ENCODE measurements at regions not wholly inside any gene's neighbourhood (a gene's known extent, or its start where the extent isn't known, plus 50 kb on each side); places are given as distances from the start of the nearest gene placed in this dataset.

DNA sequence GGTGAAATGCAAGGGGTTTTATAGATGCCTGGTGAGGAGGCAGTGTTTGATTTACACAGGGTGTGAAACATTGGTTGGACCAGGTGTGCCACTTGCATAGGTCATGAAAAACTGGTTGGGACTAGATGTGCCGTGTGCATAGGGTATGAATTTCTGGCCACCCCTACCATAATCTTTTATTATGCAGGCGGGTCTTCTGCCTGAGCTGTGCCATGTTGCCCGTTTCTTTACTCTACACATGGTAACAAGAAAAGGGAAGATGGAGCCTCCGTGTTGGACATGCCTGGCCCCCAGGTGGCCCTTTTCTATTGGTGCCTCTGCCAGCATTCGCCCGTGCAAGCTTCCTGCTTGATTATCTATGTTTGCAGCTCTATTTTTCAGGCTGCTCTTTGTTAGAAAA lies 805.4 kb downstream of the TRIB2 start:
- TF ChIP-seq EGR1 (IDR thresholded peaks at IDR 0.05): no peak
- TF ChIP-seq, protein P1, sequence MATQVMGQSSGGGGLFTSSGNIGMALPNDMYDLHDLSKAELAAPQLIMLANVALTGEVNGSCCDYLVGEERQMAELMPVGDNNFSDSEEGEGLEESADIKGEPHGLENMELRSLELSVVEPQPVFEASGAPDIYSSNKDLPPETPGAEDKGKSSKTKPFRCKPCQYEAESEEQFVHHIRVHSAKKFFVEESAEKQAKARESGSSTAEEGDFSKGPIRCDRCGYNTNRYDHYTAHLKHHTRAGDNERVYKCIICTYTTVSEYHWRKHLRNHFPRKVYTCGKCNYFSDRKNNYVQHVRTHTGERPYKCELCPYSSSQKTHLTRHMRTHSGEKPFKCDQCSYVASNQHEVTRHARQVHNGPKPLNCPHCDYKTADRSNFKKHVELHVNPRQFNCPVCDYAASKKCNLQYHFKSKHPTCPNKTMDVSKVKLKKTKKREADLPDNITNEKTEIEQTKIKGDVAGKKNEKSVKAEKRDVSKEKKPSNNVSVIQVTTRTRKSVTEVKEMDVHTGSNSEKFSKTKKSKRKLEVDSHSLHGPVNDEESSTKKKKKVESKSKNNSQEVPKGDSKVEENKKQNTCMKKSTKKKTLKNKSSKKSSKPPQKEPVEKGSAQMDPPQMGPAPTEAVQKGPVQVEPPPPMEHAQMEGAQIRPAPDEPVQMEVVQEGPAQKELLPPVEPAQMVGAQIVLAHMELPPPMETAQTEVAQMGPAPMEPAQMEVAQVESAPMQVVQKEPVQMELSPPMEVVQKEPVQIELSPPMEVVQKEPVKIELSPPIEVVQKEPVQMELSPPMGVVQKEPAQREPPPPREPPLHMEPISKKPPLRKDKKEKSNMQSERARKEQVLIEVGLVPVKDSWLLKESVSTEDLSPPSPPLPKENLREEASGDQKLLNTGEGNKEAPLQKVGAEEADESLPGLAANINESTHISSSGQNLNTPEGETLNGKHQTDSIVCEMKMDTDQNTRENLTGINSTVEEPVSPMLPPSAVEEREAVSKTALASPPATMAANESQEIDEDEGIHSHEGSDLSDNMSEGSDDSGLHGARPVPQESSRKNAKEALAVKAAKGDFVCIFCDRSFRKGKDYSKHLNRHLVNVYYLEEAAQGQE (IDR thresholded peaks at IDR 0.05; ENCODE audit: low read depth): no peak
- TF ChIP-seq TEAD4 (IDR thresholded peaks at IDR 0.05): no peak
- no peak for TF ChIP-seq RAD21 (IDR thresholded peaks at IDR 0.05; ENCODE audit: low read depth)
- TF ChIP-seq TCF12 (IDR thresholded peaks at IDR 0.05; ENCODE audit: low read depth): no peak
- TF ChIP-seq, protein P2, sequence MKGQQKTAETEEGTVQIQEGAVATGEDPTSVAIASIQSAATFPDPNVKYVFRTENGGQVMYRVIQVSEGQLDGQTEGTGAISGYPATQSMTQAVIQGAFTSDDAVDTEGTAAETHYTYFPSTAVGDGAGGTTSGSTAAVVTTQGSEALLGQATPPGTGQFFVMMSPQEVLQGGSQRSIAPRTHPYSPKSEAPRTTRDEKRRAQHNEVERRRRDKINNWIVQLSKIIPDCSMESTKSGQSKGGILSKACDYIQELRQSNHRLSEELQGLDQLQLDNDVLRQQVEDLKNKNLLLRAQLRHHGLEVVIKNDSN (IDR thresholded peaks at IDR 0.05): no peak
- no peak for TF ChIP-seq TAF1 (IDR thresholded peaks at IDR 0.05; ENCODE audit: low read depth)
- TF ChIP-seq CEBPB (IDR thresholded peaks at IDR 0.05): no peak
- no peak for TF ChIP-seq FOXM1 (IDR thresholded peaks at IDR 0.05; ENCODE audit: borderline replicate concordance, low read depth)
- no peak for TF ChIP-seq ZBTB7A (IDR thresholded peaks at IDR 0.05; ENCODE audit: low read depth)
- no peak for TF ChIP-seq CREB1 (IDR thresholded peaks at IDR 0.05; ENCODE audit: low read depth)
- TF ChIP-seq EP300 (IDR thresholded peaks at IDR 0.05; ENCODE audit: borderline replicate concordance): no peak
- no peak for TF ChIP-seq YY1 (IDR thresholded peaks at IDR 0.05; ENCODE audit: low read depth)
- no peak for TF ChIP-seq NFIC (IDR thresholded peaks at IDR 0.05)

DNA sequence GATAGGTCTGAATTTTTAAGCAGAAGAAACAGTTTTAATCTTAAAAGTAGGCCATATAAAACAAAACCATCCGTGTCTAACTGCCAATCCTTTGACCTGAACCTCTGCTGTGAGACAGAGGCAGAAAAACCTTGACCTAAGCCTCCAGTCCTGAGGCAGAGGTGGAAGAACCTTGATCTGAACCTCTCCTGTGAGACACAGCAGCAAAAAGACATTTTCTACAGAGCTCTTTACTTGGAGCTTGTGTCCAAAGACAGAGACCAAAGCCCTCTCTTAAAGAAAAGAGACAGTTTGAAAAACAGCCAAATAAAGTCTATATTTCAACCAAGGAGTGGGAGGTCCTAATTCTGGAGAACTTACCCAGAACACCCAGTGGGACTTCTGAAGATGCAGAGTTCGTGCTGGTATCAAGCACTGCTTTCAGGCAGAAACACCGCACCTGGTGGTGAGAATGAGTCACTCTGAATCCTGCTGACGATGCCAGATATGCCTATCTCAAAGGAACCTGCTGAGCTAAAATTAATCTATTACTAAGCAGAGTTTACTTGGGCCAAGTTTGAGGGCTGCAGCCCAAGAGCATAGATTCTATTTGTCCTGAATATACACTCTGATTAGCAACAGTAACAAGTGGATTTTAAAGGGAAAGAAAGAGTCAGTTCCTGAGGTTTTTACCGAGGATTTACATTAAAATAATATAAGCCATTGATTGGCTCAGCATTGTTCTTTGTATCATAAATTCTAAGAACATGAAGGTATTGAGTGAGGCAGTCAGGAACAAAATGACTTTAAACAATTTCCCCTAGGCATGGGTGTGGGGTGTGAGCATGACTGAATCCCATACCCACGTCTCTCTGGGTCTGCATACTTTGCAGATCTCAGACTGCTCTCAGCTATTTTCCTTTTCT lies 806.4 kb downstream of the TRIB2 start:
- TF ChIP-seq, protein P2 (IDR thresholded peaks at IDR 0.05): no peak
- TF ChIP-seq RAD21 (IDR thresholded peaks at IDR 0.05; ENCODE audit: low read depth) (no peak), YY1 (IDR thresholded peaks at IDR 0.05; ENCODE audit: low read depth) (no peak), CREB1 (IDR thresholded peaks at IDR 0.05; ENCODE audit: low read depth) (no peak), FOXM1 (IDR thresholded peaks at IDR 0.05; ENCODE audit: borderline replicate concordance, low read depth) (no peak), ZBTB7A (IDR thresholded peaks at IDR 0.05; ENCODE audit: low read depth) (no peak), EP300 (IDR thresholded peaks at IDR 0.05; ENCODE audit: borderline replicate concordance) (no peak), TCF12 (IDR thresholded peaks at IDR 0.05; ENCODE audit: low read depth) (no peak), EGR1 (IDR thresholded peaks at IDR 0.05) (no peak), TEAD4 (IDR thresholded peaks at IDR 0.05) (no peak), TAF1 (IDR thresholded peaks at IDR 0.05; ENCODE audit: low read depth) (no peak), NFIC (IDR thresholded peaks at IDR 0.05) (no peak), CEBPB (IDR thresholded peaks at IDR 0.05) (no peak)
- TF ChIP-seq, protein P3, sequence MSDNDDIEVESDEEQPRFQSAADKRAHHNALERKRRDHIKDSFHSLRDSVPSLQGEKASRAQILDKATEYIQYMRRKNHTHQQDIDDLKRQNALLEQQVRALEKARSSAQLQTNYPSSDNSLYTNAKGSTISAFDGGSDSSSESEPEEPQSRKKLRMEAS (IDR thresholded peaks at IDR 0.05): no peak
- TF ChIP-seq, protein P1 (IDR thresholded peaks at IDR 0.05; ENCODE audit: low read depth): no peak

DNA sequence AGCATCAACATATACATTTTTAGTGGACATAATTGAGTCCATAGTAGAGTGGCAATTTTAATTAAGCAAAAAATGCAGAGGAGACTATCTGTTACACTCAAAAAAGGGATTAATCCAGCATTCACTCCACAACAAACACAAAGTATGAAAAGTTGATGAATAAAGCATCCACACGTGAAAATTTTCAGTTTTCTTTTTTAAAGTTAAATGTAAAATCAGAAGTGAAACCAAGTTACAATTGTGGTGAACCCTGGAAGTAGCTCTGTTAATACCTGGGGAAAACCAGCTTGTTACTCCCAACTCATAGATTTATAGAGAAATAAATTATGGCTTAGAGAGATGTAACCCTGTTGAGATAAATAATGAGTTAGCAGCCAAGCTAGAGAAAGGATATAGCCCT lies 807.8 kb downstream of the TRIB2 start:
- TF ChIP-seq RAD21 (IDR thresholded peaks at IDR 0.05; ENCODE audit: low read depth) (no peak), ZBTB7A (IDR thresholded peaks at IDR 0.05; ENCODE audit: low read depth) (no peak), EGR1 (IDR thresholded peaks at IDR 0.05) (no peak), TAF1 (IDR thresholded peaks at IDR 0.05; ENCODE audit: low read depth) (no peak), CEBPB (IDR thresholded peaks at IDR 0.05) (no peak), YY1 (IDR thresholded peaks at IDR 0.05; ENCODE audit: low read depth) (no peak), TEAD4 (IDR thresholded peaks at IDR 0.05) (no peak), CREB1 (IDR thresholded peaks at IDR 0.05; ENCODE audit: low read depth) (no peak), EP300 (IDR thresholded peaks at IDR 0.05; ENCODE audit: borderline replicate concordance) (no peak)
- TF ChIP-seq, protein P1 (IDR thresholded peaks at IDR 0.05; ENCODE audit: low read depth): no peak
- TF ChIP-seq, protein P2 (IDR thresholded peaks at IDR 0.05): no peak

Data from Ishikawa (cell line).